H9 (cell line): ENCODE measurements at regions not wholly inside any gene's neighbourhood (a gene's known extent, or its start where the extent isn't known, plus 50 kb on each side); places are given as distances from the start of the nearest gene placed in this dataset.
A peak's percentile ranks its signal among the peaks of the same experiment; 100 is the strongest.

Source experiments
- DNase-seq: peaks from one replicate; pipeline ENCODE4 v3.0.0-alpha.2; 2017
- H2AFZ ChIP-seq: one replicate; pipeline ENCODE4 v1.6.1; 2013; ENCODE audit warnings: mild to moderate bottlenecking, low read length, control low read depth, moderate library complexity
- H2AK5ac ChIP-seq: 2 replicates; pipeline ENCODE4 v1.6.1; 2013; ENCODE audit warnings: low read length, control low read depth, mixed read lengths; ENCODE audit not compliant: insufficient read length
- H2BK120ac ChIP-seq: one replicate; pipeline ENCODE4 v1.6.1; 2013; ENCODE audit warnings: low read depth, mild to moderate bottlenecking, low read length, control low read depth, inconsistent platforms; ENCODE audit not compliant: poor library complexity, severe bottlenecking
- H2BK12ac ChIP-seq: 2 replicates; pipeline ENCODE4 v1.6.1; 2013; ENCODE audit warnings: low read length, control low read depth, mixed read lengths, low read depth; ENCODE audit not compliant: insufficient read length
- H2BK15ac ChIP-seq: 2 replicates; pipeline ENCODE4 v1.6.1; 2013; ENCODE audit warnings: low read depth, low read length, control low read depth
- H2BK20ac ChIP-seq: one replicate; pipeline ENCODE4 v1.6.1; 2013; ENCODE audit warnings: low read depth, mild to moderate bottlenecking, low read length, control low read depth, inconsistent platforms; ENCODE audit not compliant: poor library complexity, severe bottlenecking
- H2BK5ac ChIP-seq: 2 replicates; pipeline ENCODE4 v1.6.1; 2013; ENCODE audit warnings: low read length, control low read depth, mixed read lengths; ENCODE audit not compliant: insufficient read length
- H3K14ac ChIP-seq: 2 replicates; pipeline ENCODE4 v1.6.1; 2013; ENCODE audit warnings: low read length, control low read depth; ENCODE audit not compliant: insufficient read depth
- H3K18ac ChIP-seq: 2 replicates; pipeline ENCODE4 v1.6.1; 2013; ENCODE audit warnings: low read depth, mild to moderate bottlenecking, mixed read lengths, low read length, control low read depth; ENCODE audit not compliant: insufficient read length
- H3K23ac ChIP-seq: 2 replicates; pipeline ENCODE4 v1.6.1; 2013; ENCODE audit warnings: low read length, control low read depth, mixed read lengths, low read depth; ENCODE audit not compliant: insufficient read length
- H3K23me2 ChIP-seq: 2 replicates; pipeline ENCODE4 v1.6.1; 2013; ENCODE audit warnings: low read depth, mild to moderate bottlenecking, mixed read lengths, low read length, control low read depth; ENCODE audit not compliant: insufficient read length, poor library complexity, severe bottlenecking
- H3K27ac ChIP-seq: 2 replicates; pipeline ENCODE4 v1.5.1; 2013; ENCODE audit warnings: low read length, control low read depth, mixed read lengths, low read depth; ENCODE audit not compliant: insufficient read length
- H3K27me3 ChIP-seq: 2 replicates; pipeline ENCODE4 v1.6.1; 2013; ENCODE audit warnings: low read length, control low read depth, inconsistent platforms; ENCODE audit not compliant: insufficient read depth
- H3K4ac ChIP-seq: 2 replicates; pipeline ENCODE4 v1.6.1; 2013; ENCODE audit warnings: low read depth, mild to moderate bottlenecking, control low read depth, inconsistent platforms, low read length, moderate library complexity
- H3K4me1 ChIP-seq: 2 replicates; pipeline ENCODE4 v1.6.1; 2013; ENCODE audit warnings: low read length, control low read depth, inconsistent platforms; ENCODE audit not compliant: insufficient read depth
- H3K4me2 ChIP-seq: 2 replicates; pipeline ENCODE4 v1.6.1; 2013; ENCODE audit warnings: low read length, control low read depth, mixed read lengths; ENCODE audit not compliant: insufficient read length, insufficient read depth
- H3K56ac ChIP-seq: 2 replicates; pipeline ENCODE4 v1.6.1; 2013; ENCODE audit warnings: low read depth, mild to moderate bottlenecking, mixed read lengths, low read length, control low read depth; ENCODE audit not compliant: insufficient read length
- H3K79me1 ChIP-seq: 2 replicates; pipeline ENCODE4 v1.6.1; 2013; ENCODE audit warnings: low read depth, mild to moderate bottlenecking, moderate library complexity, low read length, control low read depth, inconsistent platforms; ENCODE audit not compliant: insufficient read depth, poor library complexity, severe bottlenecking
- H3K79me2 ChIP-seq: 2 replicates; pipeline ENCODE4 v1.6.1; 2013; ENCODE audit warnings: low read length, control low read depth, inconsistent platforms; ENCODE audit not compliant: insufficient read depth
- H3K9ac ChIP-seq: 2 replicates; pipeline ENCODE4 v1.6.1; 2013; ENCODE audit warnings: low read length, control low read depth, mixed read lengths; ENCODE audit not compliant: insufficient read length; ENCODE audit errors: extremely low read depth
- H3K9me3 ChIP-seq: one replicate; pipeline ENCODE4 v1.6.1; 2013; ENCODE audit warnings: low read depth, low read length, inconsistent platforms; ENCODE audit not compliant: control insufficient read depth
- H3T11ph ChIP-seq: one replicate; pipeline ENCODE4 v1.6.1; 2013; ENCODE audit warnings: mild to moderate bottlenecking, low read length, control low read depth, inconsistent platforms
- H4K20me1 ChIP-seq: one replicate; pipeline ENCODE4 v1.6.1; 2013; ENCODE audit not compliant: control insufficient read depth, insufficient read length, insufficient read depth
- H4K5ac ChIP-seq: 2 replicates; pipeline ENCODE4 v1.6.1; 2013; ENCODE audit warnings: low read depth, mild to moderate bottlenecking, mixed read lengths, low read length, control low read depth; ENCODE audit not compliant: insufficient read length
- H4K8ac ChIP-seq: replicated peaks from 2 replicates; pipeline ENCODE4 v1.6.1; 2013; ENCODE audit warnings: low read length, control low read depth, mixed read lengths, low read depth; ENCODE audit not compliant: insufficient read length
- H4K91ac ChIP-seq: 2 replicates; pipeline ENCODE4 v1.6.1; 2013; ENCODE audit warnings: low read depth, mild to moderate bottlenecking, moderate library complexity, mixed read lengths, low read length, control low read depth; ENCODE audit not compliant: insufficient read length
- H3K27ac Mint-ChIP-seq, 3 experiments: 2 replicates in 2 of 3; 3 replicates in 1 of 3; pipeline ENCODE4 v1.8.0; 2020 to 2021; ENCODE audit warnings: mixed read lengths in 3 of 3, mild to moderate bottlenecking in 1 of 3, moderate library complexity in 1 of 3
- H3K27me3 Mint-ChIP-seq: 2 replicates; pipeline ENCODE4 v1.8.0; 2021; ENCODE audit warnings: low read depth, mild to moderate bottlenecking, moderate library complexity, mixed read lengths
- H3K36me3 Mint-ChIP-seq, 3 experiments: 2 replicates in 2 of 3; 3 replicates in 1 of 3; pipeline ENCODE4 v1.8.0; 2020 to 2021; ENCODE audit warnings: low read depth in 3 of 3, mixed read lengths in 3 of 3; ENCODE audit not compliant: insufficient read depth in 1 of 3
- H3K4me1 Mint-ChIP-seq, 2 experiments: 2 replicates each; pipeline ENCODE4 v1.8.0; 2020; ENCODE audit warnings: mixed read lengths in 2 of 2
- H3K4me3 Mint-ChIP-seq, 2 experiments: 2 replicates in 1 of 2; 3 replicates in 1 of 2; pipeline ENCODE4 v1.8.0; 2020 to 2021; ENCODE audit warnings: mild to moderate bottlenecking in 2 of 2, mixed read lengths in 2 of 2, moderate library complexity in 1 of 2
- H3K9me3 Mint-ChIP-seq, 2 experiments: 2 replicates in 1 of 2; 3 replicates in 1 of 2; pipeline ENCODE4 v1.8.0; 2020; ENCODE audit warnings: mild to moderate bottlenecking in 2 of 2, mixed read lengths in 2 of 2, moderate library complexity in 1 of 2
- WGBS: extraction: QIAGEN DNeasy Blood & Tissue Kit; methylation state at CpG from one replicate; pipeline ENCODE4 v1.1.7; 2013; ENCODE audit warnings: missing lambda C conversion rate, low lambda C conversion rate, mixed read lengths; ENCODE audit not compliant: insufficient read length; ENCODE audit errors: extremely low coverage; 5-methylcytosine and 5-hydroxymethylcytosine counted together
- TF ChIP-seq, protein P1 (sequence below): fragments of 200-600 bp; sonication (generic); conservative IDR thresholded peaks from 3 replicates; pipeline ENCODE4 v1.8.0; 2021; ENCODE audit warnings: antibody characterized with exemption, mild to moderate bottlenecking

DNA sequence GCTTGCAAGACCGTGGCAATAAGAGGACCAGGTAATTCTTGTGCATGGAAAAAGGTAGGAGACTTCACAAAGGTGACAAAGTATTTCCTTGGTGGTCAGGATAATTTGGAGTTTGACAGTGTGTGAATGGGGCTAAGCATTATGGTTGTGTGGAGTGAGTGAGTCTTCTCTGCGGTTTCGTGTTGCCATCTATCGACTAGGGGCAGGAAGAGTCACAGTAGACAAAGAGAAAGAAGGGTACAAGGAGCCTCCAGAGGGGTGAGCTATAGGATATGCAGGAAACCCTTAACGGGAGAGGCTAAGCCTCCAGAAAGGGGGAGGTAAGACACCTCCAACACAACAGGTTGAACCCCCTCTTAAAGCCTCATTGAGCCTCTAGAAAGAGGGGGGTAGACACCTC lies 64.0 kb upstream of the RANBP6 start:
- H3K9me3 Mint-ChIP-seq, result no peaks in the 10 kb centered on the region; a peak in 2 of 5 replicates

More for the DNA sequence above, 64.0 kb upstream of the RANBP6 start:
- no peak for DNase-seq
- Histone ChIP-seq H3K9me3 (no peaks in the 10 kb centered on the region), H3K56ac (no peak overlapping the region), H3K18ac (peak overlapping the region; percentile 69), H2BK20ac (no peak overlapping the region), H2BK120ac (no peak overlapping the region), H2AK5ac (no peak overlapping the region), H4K8ac (no peak overlapping the region), H3K9ac (no peak overlapping the region), H4K20me1 (no peaks in the 10 kb centered on the region), H2BK12ac (no peak overlapping the region), H3K4me1 (peaks cover 4% of the 10 kb centered on the region; the same call in 1 of the 2 replicates), H2BK15ac (no peak overlapping the region), H3K23ac (no peak overlapping the region), H3K14ac (peak overlapping the region; percentile 6; the same call in 1 of the 2 replicates), H4K91ac (no peak overlapping the region), H3K79me2 (no peaks in the 10 kb centered on the region), H3K27ac (peak overlapping the region; percentile 50), H4K5ac (no peak overlapping the region), H3K4me2 (no peak overlapping the region), H2AFZ (no peak overlapping the region), H3K27me3 (no peaks in the 10 kb centered on the region), H3T11ph (peak overlapping the region; percentile 79), H3K23me2 (no peaks in the 10 kb centered on the region), H3K79me1 (no peaks in the 10 kb centered on the region), H2BK5ac (no peak overlapping the region), H3K4ac (no peak overlapping the region; the same call in 1 of the 2 replicates)
- Mint-ChIP-seq H3K27me3 (no peaks in the 10 kb centered on the region), H3K36me3 (no peaks in the 10 kb centered on the region), H3K27ac (peak overlapping the region; percentile 10 to 30 (median 24); a peak in 6 of 7 replicates), H3K4me3 (peak overlapping the region; percentile 0 to 40; a peak in 1 of 5 replicates), H3K4me1 (peaks cover 29 to 32% of the 10 kb centered on the region in 2 experiments)
- no CpG with 5 or more reads among the region's 5 CpGs for WGBS
- TF ChIP-seq, protein P1, sequence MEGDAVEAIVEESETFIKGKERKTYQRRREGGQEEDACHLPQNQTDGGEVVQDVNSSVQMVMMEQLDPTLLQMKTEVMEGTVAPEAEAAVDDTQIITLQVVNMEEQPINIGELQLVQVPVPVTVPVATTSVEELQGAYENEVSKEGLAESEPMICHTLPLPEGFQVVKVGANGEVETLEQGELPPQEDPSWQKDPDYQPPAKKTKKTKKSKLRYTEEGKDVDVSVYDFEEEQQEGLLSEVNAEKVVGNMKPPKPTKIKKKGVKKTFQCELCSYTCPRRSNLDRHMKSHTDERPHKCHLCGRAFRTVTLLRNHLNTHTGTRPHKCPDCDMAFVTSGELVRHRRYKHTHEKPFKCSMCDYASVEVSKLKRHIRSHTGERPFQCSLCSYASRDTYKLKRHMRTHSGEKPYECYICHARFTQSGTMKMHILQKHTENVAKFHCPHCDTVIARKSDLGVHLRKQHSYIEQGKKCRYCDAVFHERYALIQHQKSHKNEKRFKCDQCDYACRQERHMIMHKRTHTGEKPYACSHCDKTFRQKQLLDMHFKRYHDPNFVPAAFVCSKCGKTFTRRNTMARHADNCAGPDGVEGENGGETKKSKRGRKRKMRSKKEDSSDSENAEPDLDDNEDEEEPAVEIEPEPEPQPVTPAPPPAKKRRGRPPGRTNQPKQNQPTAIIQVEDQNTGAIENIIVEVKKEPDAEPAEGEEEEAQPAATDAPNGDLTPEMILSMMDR, result no peak
